GM12878 (cell line): ENCODE measurements at regions not wholly inside any gene's neighbourhood (a gene's known extent, or its start where the extent isn't known, plus 50 kb on each side); places are given as distances from the start of the nearest gene placed in this dataset.

ENCODE experiments used
- ATAC-seq: fragments of 200-7000 bp; cut with Tn5 transposase; 3 replicates; pipeline ENCODE4 v1.9.1; 2020; ENCODE audit warnings: mild to moderate bottlenecking, moderate library complexity
- BruUV-seq: library from RNA; stranded (reverse); fragments of 400-500 nt; replicated peaks from 2 replicates; lab custom pipeline; 2021; lab: Mats Ljungman, UMichigan
- CTCF ChIA-PET: fragments of 300-600 bp; sonication (Branson Sonifier 250); formaldehyde crosslinking; extraction: SDS; loops from one replicate; lab custom pipeline; 2021; ENCODE audit warnings: inconsistent platforms; lab: Yijun Ruan, JAX
- POLR2A ChIA-PET: fragments of 350-600 bp; formaldehyde crosslinking; extraction: SDS; loops from one replicate; lab custom pipeline; 2021; ENCODE audit warnings: inconsistent platforms; lab: Charles Lee
- RAD21 ChIA-PET: fragments of 300-600 bp; sonication (Branson Sonifier 250); formaldehyde crosslinking; loops from one replicate; lab custom pipeline; 2023; ENCODE audit warnings: antibody characterized with exemption; ENCODE audit not compliant: unreplicated experiment; lab: Charles Lee
- SMC1A ChIA-PET: fragments of 300-600 bp; sonication (Branson Sonifier 250); formaldehyde crosslinking; loops from one replicate; lab custom pipeline; 2023; ENCODE audit not compliant: unreplicated experiment, uncharacterized antibody; lab: Charles Lee
- DNase-seq: peaks from one replicate; pipeline ENCODE4 v3.0.0-alpha.2; 2011; ENCODE audit warnings: low read depth, low spot score
- FAIRE-seq: peaks from 3 replicates; lab custom pipeline; 2011; peaks lifted over from hg19 to GRCh38; lab: Jason Lieb, UNC
- H2AFZ ChIP-seq: 2 replicates; pipeline ENCODE4 v1.6.0; 2011; ENCODE audit warnings: low read depth, low read length, control low read depth; ENCODE audit not compliant: control insufficient read depth
- H3K27ac ChIP-seq: 2 replicates; pipeline ENCODE4 v1.5.1; 2011; ENCODE audit warnings: control low read depth; ENCODE audit not compliant: control insufficient read depth, insufficient read depth
- H3K27me3 ChIP-seq, 2 experiments: replicated peaks in 1 of 2; 2 replicates each; pipeline versions ENCODE4 v1.6.0 to v1.6.1; 2011; ENCODE audit warnings: low read length in 1 of 2; ENCODE audit not compliant: control insufficient read depth in 2 of 2, insufficient read depth in 2 of 2
- H3K36me3 ChIP-seq, 2 experiments: 2 replicates each; pipeline ENCODE4 v1.5.1; 2011; ENCODE audit warnings: low read length in 1 of 2; ENCODE audit not compliant: control insufficient read depth in 2 of 2, insufficient read depth in 2 of 2
- H3K4me1 ChIP-seq: 2 replicates; pipeline ENCODE4 v1.6.1; 2011; ENCODE audit warnings: mild to moderate bottlenecking, low read length, moderate library complexity, mixed read lengths; ENCODE audit not compliant: control insufficient read depth, insufficient read depth
- H3K4me2 ChIP-seq: 2 replicates; pipeline ENCODE4 v1.6.0; 2011; ENCODE audit warnings: control low read depth; ENCODE audit not compliant: control insufficient read depth, insufficient read depth
- H3K4me3 ChIP-seq: fragments of 200-600 bp; sonication (generic); 2 replicates; pipeline ENCODE4 v1.5.1; 2016
- H3K79me2 ChIP-seq: 2 replicates; pipeline ENCODE4 v1.6.0; 2011; ENCODE audit warnings: low read length; ENCODE audit not compliant: control insufficient read depth, insufficient read depth
- H3K9ac ChIP-seq: 2 replicates; pipeline ENCODE4 v1.8.0; 2011; ENCODE audit warnings: low read length, control low read depth, mixed read lengths; ENCODE audit not compliant: control insufficient read depth, insufficient read depth
- H3K9me3 ChIP-seq: replicated peaks from 3 replicates; pipeline ENCODE4 v1.5.1; 2011; ENCODE audit warnings: mild to moderate bottlenecking, low read length; ENCODE audit not compliant: control insufficient read depth, insufficient read depth
- H4K20me1 ChIP-seq: 2 replicates; pipeline ENCODE4 v1.6.0; 2011; ENCODE audit not compliant: control insufficient read depth, insufficient read depth
- HSF1 ChIP-seq: fragments of 150-350 bp; IDR thresholded peaks from 2 replicates; pipeline ENCODE4 v1.6.1; 2014; ENCODE audit warnings: mild to moderate bottlenecking, low read depth, low read length
- POLR2AphosphoS2 ChIP-seq: IDR thresholded peaks from 2 replicates; pipeline ENCODE4 v1.6.1; 2011; ENCODE audit warnings: low read depth, mild to moderate bottlenecking, low read length, improper control_type of control experiment, moderate library complexity
- SMC3 ChIP-seq: IDR thresholded peaks from 2 replicates; pipeline ENCODE4 v1.6.1; 2011; ENCODE audit warnings: low read length, improper control_type of control experiment, borderline replicate concordance
- SREBF1 ChIP-seq: IDR thresholded peaks from 2 replicates; pipeline ENCODE4 v1.6.1; 2012; ENCODE audit warnings: mild to moderate bottlenecking, low read length
- TCF7 ChIP-seq: IDR thresholded peaks from 2 replicates; pipeline ENCODE4 v1.6.1; 2014; ENCODE audit warnings: antibody characterized with exemption, borderline replicate concordance
- YBX1 ChIP-seq: fragments of 450-650 bp; IDR thresholded peaks from 2 replicates; pipeline ENCODE4 v1.6.1; 2016; ENCODE audit warnings: antibody characterized with exemption
- WGBS: methylation state at CpG from one replicate; pipeline ENCODE4 v1.1.6; 2016; ENCODE audit warnings: low lambda C conversion rate; ENCODE audit not compliant: insufficient replicate concordance, insufficient coverage; ENCODE audit errors: missing lambda C conversion rate; 5-methylcytosine and 5-hydroxymethylcytosine counted together
- in situ Hi-C: fragments of 300-500 bp; cut with MboI; formaldehyde crosslinking; loops from 9 replicates; pipeline ENCODE4 v1.14.3; 2018; ENCODE audit warnings: mixed read lengths
- intact Hi-C: fragments of 100-400 bp; cut with micrococcal nuclease; formaldehyde crosslinking; loops from one replicate; pipeline ENCODE4 v1.14.2; 2022; ENCODE audit not compliant: unreplicated experiment
- TF ChIP-seq, protein P1 (sequence below), 3 experiments: IDR thresholded peaks in 2 of 3; conservative IDR thresholded peaks in 1 of 3; 2 replicates each; pipeline ENCODE4 v1.5.1; 2011; ENCODE audit warnings: low read depth in 3 of 3, low read length in 3 of 3, mild to moderate bottlenecking in 3 of 3, control low read depth in 2 of 3, moderate library complexity in 2 of 3, inconsistent platforms in 1 of 3, mixed read lengths in 1 of 3; ENCODE audit not compliant: control insufficient read depth in 2 of 3, insufficient read depth in 1 of 3; ENCODE audit errors: extremely low read depth in 1 of 3
- TF ChIP-seq, protein P2 (sequence below): IDR thresholded peaks from 2 replicates; pipeline ENCODE4 v1.6.1; 2012; ENCODE audit warnings: low read length, inconsistent platforms

GRCh38 chr5:28580616-28581015 lies 1542.2 kb upstream of the CDH9 start (continued):
- TF ChIP-seq HSF1, result no peak

DNA sequence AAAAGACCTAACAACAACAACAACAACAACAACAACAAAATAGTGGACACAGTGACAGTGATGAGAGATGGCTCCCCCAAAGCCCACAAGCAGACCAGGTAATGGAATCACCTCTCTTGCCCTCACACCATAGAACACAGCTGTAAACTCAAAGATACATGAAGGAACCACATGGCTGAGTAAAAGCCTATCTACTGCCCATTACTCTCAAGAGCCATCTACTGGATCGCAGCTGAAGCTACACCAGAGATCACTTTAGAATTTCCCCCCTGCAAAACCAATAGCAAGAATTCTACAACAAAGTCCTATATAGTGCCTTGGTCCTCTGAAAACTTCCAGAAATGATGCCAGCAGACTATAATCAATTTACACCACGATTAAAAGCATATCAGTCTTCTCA lies 1537.6 kb upstream of the CDH9 start:
- ChIA-PET SMC1A (interaction anchor here (0.8 to 5.0 kb wide), 16 partner anchors 10 to 230 kb away, joined by 3 to 82 read pairs (median 4); no protein-coding TSS in a partner anchor), POLR2A (interaction anchor here (1.8 kb wide), 1 partner anchor 103 kb away, joined by 5 read pairs; no protein-coding TSS in a partner anchor), RAD21 (interaction anchor here (0.8 to 5.3 kb wide), 9 partner anchors 13 to 231 kb away, joined by 3 to 78 read pairs (median 3); no protein-coding TSS in a partner anchor), CTCF (interaction anchor here (0.5 to 10.5 kb wide), 27 partner anchors 8 to 257 kb away, joined by 3 to 172 read pairs (median 4); no protein-coding TSS in a partner anchor)
- TF ChIP-seq, protein P1, sequence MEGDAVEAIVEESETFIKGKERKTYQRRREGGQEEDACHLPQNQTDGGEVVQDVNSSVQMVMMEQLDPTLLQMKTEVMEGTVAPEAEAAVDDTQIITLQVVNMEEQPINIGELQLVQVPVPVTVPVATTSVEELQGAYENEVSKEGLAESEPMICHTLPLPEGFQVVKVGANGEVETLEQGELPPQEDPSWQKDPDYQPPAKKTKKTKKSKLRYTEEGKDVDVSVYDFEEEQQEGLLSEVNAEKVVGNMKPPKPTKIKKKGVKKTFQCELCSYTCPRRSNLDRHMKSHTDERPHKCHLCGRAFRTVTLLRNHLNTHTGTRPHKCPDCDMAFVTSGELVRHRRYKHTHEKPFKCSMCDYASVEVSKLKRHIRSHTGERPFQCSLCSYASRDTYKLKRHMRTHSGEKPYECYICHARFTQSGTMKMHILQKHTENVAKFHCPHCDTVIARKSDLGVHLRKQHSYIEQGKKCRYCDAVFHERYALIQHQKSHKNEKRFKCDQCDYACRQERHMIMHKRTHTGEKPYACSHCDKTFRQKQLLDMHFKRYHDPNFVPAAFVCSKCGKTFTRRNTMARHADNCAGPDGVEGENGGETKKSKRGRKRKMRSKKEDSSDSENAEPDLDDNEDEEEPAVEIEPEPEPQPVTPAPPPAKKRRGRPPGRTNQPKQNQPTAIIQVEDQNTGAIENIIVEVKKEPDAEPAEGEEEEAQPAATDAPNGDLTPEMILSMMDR (IDR thresholded peaks at IDR 0.05 in 2 of 3, conservative IDR thresholded peaks at IDR 0.05 in 1 of 3; ENCODE audit: control insufficient read depth in 2 of 3, extremely low read depth in 1 of 3, insufficient read depth in 1 of 3, low read depth in 3 of 3, low read length in 3 of 3), result peak in 1 of 3 experiments; percentile 13; a peak in 2 of 6 replicates
- TF ChIP-seq YBX1 (no peak), POLR2AphosphoS2 (no peak), SREBF1 (no peak), SMC3 (peak; percentile 45; the same call in 1 of the 2 replicates), TCF7 (no peak)
- TF ChIP-seq, protein P2, sequence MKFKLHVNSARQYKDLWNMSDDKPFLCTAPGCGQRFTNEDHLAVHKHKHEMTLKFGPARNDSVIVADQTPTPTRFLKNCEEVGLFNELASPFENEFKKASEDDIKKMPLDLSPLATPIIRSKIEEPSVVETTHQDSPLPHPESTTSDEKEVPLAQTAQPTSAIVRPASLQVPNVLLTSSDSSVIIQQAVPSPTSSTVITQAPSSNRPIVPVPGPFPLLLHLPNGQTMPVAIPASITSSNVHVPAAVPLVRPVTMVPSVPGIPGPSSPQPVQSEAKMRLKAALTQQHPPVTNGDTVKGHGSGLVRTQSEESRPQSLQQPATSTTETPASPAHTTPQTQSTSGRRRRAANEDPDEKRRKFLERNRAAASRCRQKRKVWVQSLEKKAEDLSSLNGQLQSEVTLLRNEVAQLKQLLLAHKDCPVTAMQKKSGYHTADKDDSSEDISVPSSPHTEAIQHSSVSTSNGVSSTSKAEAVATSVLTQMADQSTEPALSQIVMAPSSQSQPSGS, result no peak
- FAIRE-seq (no peak), ATAC-seq (peak; percentile 72), DNase-seq (no peak)
- Histone ChIP-seq H3K4me2 (no peak overlapping the region), H4K20me1 (no peaks in the 10 kb centered on the region), H3K9me3 (no peaks in the 10 kb centered on the region), H3K36me3 (no peaks in the 10 kb centered on the region), H3K4me1 (no peaks in the 10 kb centered on the region), H3K79me2 (no peaks in the 10 kb centered on the region), H3K27me3 (no peaks in the 10 kb centered on the region), H3K27ac (no peak overlapping the region), H2AFZ (no peak overlapping the region), H3K9ac (no peak overlapping the region), H3K4me3 (no peak overlapping the region)
- 31% methylated on average over 2 of the region's 2 CpGs for WGBS
- intact Hi-C loops, result loop anchor here (2.0 to 5.0 kb wide), 3 partner anchors 104 to 231 kb away; no protein-coding TSS in a partner anchor
- in situ Hi-C loops, result no loop called here
- no TSS peak for BruUV-seq
